ENCODE measurements at regions not wholly inside any gene's neighbourhood (a gene's known extent, or its start where the extent isn't known, plus 50 kb on each side); places are given as distances from the start of the nearest gene placed in this dataset.

- TF ChIP-seq, protein P1, sequence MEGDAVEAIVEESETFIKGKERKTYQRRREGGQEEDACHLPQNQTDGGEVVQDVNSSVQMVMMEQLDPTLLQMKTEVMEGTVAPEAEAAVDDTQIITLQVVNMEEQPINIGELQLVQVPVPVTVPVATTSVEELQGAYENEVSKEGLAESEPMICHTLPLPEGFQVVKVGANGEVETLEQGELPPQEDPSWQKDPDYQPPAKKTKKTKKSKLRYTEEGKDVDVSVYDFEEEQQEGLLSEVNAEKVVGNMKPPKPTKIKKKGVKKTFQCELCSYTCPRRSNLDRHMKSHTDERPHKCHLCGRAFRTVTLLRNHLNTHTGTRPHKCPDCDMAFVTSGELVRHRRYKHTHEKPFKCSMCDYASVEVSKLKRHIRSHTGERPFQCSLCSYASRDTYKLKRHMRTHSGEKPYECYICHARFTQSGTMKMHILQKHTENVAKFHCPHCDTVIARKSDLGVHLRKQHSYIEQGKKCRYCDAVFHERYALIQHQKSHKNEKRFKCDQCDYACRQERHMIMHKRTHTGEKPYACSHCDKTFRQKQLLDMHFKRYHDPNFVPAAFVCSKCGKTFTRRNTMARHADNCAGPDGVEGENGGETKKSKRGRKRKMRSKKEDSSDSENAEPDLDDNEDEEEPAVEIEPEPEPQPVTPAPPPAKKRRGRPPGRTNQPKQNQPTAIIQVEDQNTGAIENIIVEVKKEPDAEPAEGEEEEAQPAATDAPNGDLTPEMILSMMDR (IDR thresholded peaks at IDR 0.05; ENCODE audit: low read depth, low read length), result no peak
- no peak overlapping the region for H3K4me3 ChIP-seq (ENCODE audit: low read depth, low read length)
These were observed 327.7 kb upstream of the MANEA start for GRCh38 chr6:95249661-95250060.

- TF ChIP-seq, protein P1 (IDR thresholded peaks at IDR 0.05; ENCODE audit: low read depth, low read length), result no peak
These were observed 313.5 kb upstream of the MANEA start for GRCh38 chr6:95263840-95264239.

DNA sequence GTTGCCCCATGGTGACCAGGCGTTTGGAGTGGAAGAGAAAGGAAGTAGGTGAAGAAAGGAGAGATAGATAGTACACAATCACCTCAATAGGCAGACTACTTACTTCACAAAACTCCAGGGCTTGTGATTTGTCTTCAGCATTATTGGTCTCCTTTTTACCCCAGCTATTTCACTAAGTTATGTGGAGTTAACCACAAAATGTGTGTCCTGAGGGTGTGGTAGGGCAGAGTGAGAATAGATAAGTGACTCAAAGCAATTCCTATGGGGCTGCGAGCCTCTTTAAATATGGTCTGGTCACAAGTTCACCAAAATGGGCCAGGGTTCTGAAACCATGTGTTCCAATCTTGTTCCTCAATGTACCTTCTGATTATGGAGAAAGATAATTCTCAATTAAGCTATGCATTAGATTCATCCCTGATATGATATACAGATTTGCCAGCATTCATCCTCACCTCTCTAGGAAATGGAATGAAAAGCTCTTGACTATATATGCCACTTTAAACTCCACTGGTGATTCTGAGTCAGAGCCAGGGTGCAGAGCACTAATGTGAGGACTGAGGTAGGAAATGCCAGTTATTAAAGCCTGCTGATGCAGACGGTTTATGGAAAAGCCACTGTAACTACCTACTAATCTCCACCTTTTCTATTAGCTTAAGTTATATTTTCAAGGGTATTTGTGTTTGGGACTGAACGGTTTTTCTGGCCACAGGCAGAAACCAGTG, 310.6 kb upstream of the MANEA start:
- TF ChIP-seq, protein P1 (IDR thresholded peaks at IDR 0.05; ENCODE audit: low read depth, low read length), result no peak
- H3K4me3 ChIP-seq (ENCODE audit: low read depth, low read length), result no peak overlapping the region

More at GRCh38 chr6:95263840-95264239, 313.5 kb upstream of the MANEA start:
- no peak overlapping the region for H3K4me3 ChIP-seq (ENCODE audit: low read depth, low read length)

- TF ChIP-seq, protein P1 (IDR thresholded peaks at IDR 0.05; ENCODE audit: low read depth, low read length), result no peak
These were observed 302.6 kb upstream of the MANEA start for GRCh38 chr6:95274686-95275235.

DNA sequence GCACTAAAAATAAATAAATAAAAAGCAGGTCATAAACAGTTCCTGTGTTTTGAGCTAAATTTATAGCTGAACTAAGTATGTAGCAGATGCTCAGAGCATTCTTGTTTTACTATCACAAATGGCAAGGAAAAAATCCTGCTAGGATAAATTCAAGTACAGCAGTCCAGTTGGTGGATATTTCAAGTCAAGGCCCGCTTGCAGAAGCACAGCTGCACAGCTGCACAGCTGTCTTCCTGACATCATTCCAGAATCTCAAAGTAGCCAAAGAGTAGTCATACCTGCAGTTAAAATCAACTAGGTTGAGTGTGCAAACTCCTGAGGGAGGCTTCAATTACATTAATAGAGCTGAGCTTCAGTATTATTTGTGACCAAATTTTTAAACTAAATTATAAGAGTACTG, 297.7 kb upstream of the MANEA start:
- H3K4me3 ChIP-seq (ENCODE audit: low read depth, low read length), result no peak overlapping the region
- TF ChIP-seq, protein P1 (IDR thresholded peaks at IDR 0.05; ENCODE audit: low read depth, low read length), result no peak

More at GRCh38 chr6:95274686-95275235, 302.6 kb upstream of the MANEA start:
- no peak overlapping the region for H3K4me3 ChIP-seq (ENCODE audit: low read depth, low read length)

DNA sequence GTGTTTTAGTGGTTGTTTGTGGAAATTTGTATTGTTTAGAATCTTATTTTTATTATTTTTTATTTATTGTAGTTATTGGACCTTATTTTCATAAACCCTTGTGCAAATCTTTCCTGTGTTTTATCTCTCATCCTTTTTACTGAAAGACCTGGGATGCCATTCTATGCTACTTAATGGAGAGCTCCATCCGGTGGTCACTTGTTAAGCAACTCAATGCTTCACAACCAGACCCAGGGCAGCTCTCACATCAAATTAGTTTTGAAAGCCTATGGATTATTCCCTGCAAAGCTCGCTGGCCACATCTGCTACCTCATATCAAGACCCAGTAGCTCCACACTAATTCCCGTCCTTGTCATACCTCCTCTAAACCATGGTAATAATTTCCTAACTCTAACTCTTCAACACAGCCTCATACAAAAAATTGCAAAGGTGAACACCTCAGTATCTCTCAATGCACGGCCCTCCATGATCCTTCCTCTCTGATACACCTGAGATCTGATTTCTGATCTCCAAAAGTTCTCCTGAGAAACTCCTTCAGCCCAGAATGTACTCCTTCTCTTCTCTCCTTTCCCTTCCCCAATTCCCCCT, 296.6 kb upstream of the MANEA start:
- TF ChIP-seq, protein P1 (IDR thresholded peaks at IDR 0.05; ENCODE audit: low read depth, low read length), result no peak
- no peak overlapping the region for H3K4me3 ChIP-seq (ENCODE audit: low read depth, low read length)

DNA sequence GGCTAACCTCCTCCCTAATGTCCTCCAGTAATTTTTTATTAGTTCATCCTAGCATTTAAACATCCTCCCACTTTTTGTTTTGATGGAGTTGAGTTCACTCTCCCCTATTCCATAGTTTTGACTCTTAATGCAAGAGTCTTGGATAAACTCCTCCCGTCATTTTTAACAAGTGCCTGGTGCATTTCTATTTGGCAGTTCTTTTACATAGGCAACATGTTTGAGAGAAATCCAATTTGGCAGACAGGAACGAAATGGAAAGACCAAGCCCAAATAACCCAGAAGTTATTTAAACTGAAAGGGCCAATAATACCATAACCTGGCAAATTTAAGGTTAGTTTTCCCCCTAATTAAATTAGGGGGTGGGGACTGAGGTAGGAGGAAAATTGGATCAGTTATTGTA, 291.5 kb upstream of the MANEA start:
- no peak overlapping the region for H3K4me3 ChIP-seq (ENCODE audit: low read depth, low read length)
- TF ChIP-seq, protein P1 (IDR thresholded peaks at IDR 0.05; ENCODE audit: low read depth, low read length), result no peak

Data from WI38 (cell line).